Prostate gland (tissue), 2 donors: ENCODE measurements at regions not wholly inside any gene's neighbourhood (a gene's known extent, or its start where the extent isn't known, plus 50 kb on each side); places are given as distances from the start of the nearest gene placed in this dataset.

Experiments used
- DNase-seq: peaks from one replicate; pipeline ENCODE4 v3.0.0-alpha.2; 2019; ENCODE audit warnings: low spot score
- H3K27ac ChIP-seq, 2 donors: fragments of 200-600 bp; sonication (generic); 2 replicates each; pipeline ENCODE4 v1.5.1; 2017 to 2019
- H3K27me3 ChIP-seq: fragments of 200-600 bp; sonication (generic); replicated peaks from 2 replicates; pipeline ENCODE4 v1.5.1; 2019; ENCODE audit not compliant: insufficient read depth
- H3K36me3 ChIP-seq, 2 donors: fragments of 200-600 bp; sonication (generic); 1 replicate in 1 of 2; 2 replicates in 1 of 2; pipeline versions ENCODE4 v1.5.1 to v1.8.1; 2017 to 2019
- H3K4me1 ChIP-seq: fragments of 200-600 bp; sonication (generic); replicated peaks from 2 replicates; pipeline ENCODE4 v1.5.1; 2019
- H3K4me3 ChIP-seq, 2 donors: fragments of 200-600 bp; sonication (generic); 2 replicates each; pipeline ENCODE4 v1.5.1; 2017 to 2019
- H3K9me3 ChIP-seq: fragments of 200-600 bp; sonication (generic); 2 replicates; pipeline ENCODE4 v1.5.1; 2017
- CTCF ChIP-seq, 4 experiments: fragments of 200-600 bp in 2 of 4; fragments of 450-650 bp in 2 of 4; sonication (generic) in 2 of 4; IDR thresholded peaks; 1 replicate in 3 of 4; 2 replicates in 1 of 4; pipeline ENCODE4 v1.5.1; 2016 to 2019; ENCODE audit warnings: antibody characterized with exemption in 4 of 4, mild to moderate bottlenecking in 2 of 4, moderate library complexity in 2 of 4
- POLR2A ChIP-seq: fragments of 450-650 bp; IDR thresholded peaks from one replicate; pipeline ENCODE4 v1.6.1; 2016; ENCODE audit warnings: antibody characterized with exemption, mild to moderate bottlenecking
- POLR2AphosphoS5 ChIP-seq: sonication (generic); formaldehyde crosslinking; IDR thresholded peaks from one replicate; pipeline ENCODE4 v1.6.1; 2017; ENCODE audit warnings: antibody characterized with exemption
- WGBS: methylation state at CpG from one replicate; pipeline ENCODE4 v1.1.5; 2018; 5-methylcytosine and 5-hydroxymethylcytosine counted together
- intact Hi-C: fragments of 100-400 bp; cut with DNase I; formaldehyde crosslinking; loops from one replicate; pipeline ENCODE4 v1.14.2; 2022

GRCh38 chr3:11720917-11721411, 77.2 kb upstream of the VGLL4 start:
- TF ChIP-seq POLR2AphosphoS5, result no peak
- no peak for TF ChIP-seq CTCF (IDR thresholded peaks at IDR 0.05)
- TF ChIP-seq POLR2A, result no peak
- 24% methylated on average over 8 of the region's 8 CpGs for WGBS
- Histone ChIP-seq H3K4me3 (peak overlapping the region; percentile 84 to 95), H3K9me3 (no peaks in the 10 kb centered on the region), H3K27me3 (no peaks in the 10 kb centered on the region), H3K36me3 (no peaks in the 10 kb centered on the region), H3K4me1 (no peaks in the 10 kb centered on the region), H3K27ac (peak overlapping the region; percentile 94 to 96)
- DNase-seq, result no peak
- intact Hi-C loops, result no loop called here

DNA sequence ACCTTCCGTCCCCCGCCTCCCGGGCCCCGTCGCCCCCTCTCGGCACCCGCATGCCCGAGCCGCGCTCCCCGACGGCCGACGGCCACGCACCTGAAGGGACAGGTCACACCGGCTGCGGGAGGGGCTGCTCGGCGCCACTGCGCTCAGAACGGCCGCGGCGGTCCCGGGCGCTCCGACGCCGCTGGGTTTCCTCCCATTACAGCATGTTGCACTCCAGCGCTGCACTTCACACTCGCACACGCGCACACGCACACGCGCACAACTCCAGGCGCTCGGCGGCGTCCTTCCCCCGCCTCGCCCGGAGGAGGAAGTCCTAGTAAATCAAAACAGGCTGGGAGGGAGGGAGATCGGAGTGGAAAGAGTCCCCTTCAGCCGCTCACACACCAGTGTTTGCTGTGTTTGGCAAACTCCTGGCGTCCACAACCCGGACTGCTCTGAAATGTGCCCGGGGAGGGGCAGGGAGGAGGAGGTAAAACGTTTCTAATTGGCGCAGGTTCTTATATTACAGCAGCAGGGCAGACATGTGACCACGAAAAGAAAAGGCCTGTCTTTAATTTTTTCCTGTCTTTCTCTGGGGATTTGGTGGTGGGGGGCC, 76.7 kb upstream of the VGLL4 start:
- WGBS, result under 1% methylated on average over 37 of the region's 51 CpGs
- peak; percentile 85 for DNase-seq

GRCh38 chr3:11719406-11720303, 75.9 kb upstream of the VGLL4 start:
- under 1% methylated on average over 90 of the region's 121 CpGs for WGBS
- no peaks in the 10 kb centered on the region for H3K27me3 ChIP-seq
- intact Hi-C loops, result loop anchor here (10.0 kb wide), 1 partner anchor 335 kb away; no protein-coding TSS in a partner anchor

More for the DNA sequence above, 76.7 kb upstream of the VGLL4 start:
- H3K9me3 ChIP-seq, result no peaks in the 10 kb centered on the region
- no peaks in the 10 kb centered on the region for H3K4me1 ChIP-seq
- H3K4me3 ChIP-seq, result peak overlapping the region; percentile 84 to 95
- TF ChIP-seq POLR2AphosphoS5, result peak; percentile 83
- peak; percentile 74 for TF ChIP-seq POLR2A
- peak in 1 of 4 experiments; percentile 30 for TF ChIP-seq CTCF (IDR thresholded peaks at IDR 0.05)
- H3K27ac ChIP-seq, result peak overlapping the region; percentile 94 to 96
- H3K27me3 ChIP-seq, result no peaks in the 10 kb centered on the region
- intact Hi-C loops, result no loop called here
- no peaks in the 10 kb centered on the region for H3K36me3 ChIP-seq

DNA sequence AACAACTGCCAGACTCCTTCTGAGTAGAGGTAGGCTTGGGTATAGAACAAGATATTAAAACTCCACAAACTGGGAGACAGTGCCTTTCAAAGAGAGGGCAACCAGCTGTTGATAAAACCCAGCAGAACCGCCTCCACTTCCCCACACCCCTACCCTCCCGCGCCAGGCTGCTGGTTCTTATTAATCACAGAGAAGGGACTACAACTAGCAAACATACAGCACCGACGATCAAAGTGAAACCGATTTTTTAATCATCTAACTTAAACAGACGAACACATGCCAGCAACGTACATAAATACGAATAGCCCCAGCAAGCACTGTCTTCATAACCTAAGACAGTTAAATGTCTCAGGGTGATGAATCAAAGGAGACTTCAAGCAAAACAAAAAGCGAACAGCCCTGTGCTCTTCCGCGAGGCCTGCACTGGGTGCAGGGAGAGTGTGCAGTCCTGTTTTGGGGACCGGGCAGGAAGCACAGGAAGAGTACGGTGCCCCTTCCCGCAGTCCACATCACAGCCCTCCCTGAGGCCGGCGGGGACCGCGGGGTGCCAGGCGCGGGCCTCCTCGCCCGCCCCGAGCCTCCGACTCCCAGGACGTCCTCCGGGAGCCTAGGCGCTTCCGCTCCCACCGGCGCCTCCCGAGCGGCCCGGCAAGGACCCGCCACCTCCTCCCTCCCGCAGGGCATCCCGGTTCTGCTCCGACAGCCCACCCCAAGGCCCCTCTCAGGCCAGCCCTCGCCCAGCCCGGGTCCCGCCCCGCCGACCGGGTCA, 75.1 kb upstream of the VGLL4 start:
- under 1% methylated on average over 44 of the region's 44 CpGs for WGBS
- Histone ChIP-seq H3K27ac (peak overlapping the region; percentile 94 to 96), H3K36me3 (no peaks in the 10 kb centered on the region), H3K9me3 (no peaks in the 10 kb centered on the region), H3K4me1 (no peaks in the 10 kb centered on the region), H3K4me3 (peak overlapping the region; percentile 84 to 95), H3K27me3 (no peaks in the 10 kb centered on the region)
- intact Hi-C loops, result loop anchor here (10.0 kb wide), 1 partner anchor 334 kb away; no protein-coding TSS in a partner anchor
- DNase-seq, result peak; percentile 61
- no peak for TF ChIP-seq POLR2AphosphoS5
- TF ChIP-seq CTCF (IDR thresholded peaks at IDR 0.05), result no peak
- no peak for TF ChIP-seq POLR2A

More at GRCh38 chr3:11719406-11720303, 75.9 kb upstream of the VGLL4 start:
- TF ChIP-seq POLR2A, result peak; percentile 79
- TF ChIP-seq POLR2AphosphoS5, result peak; percentile 81
- TF ChIP-seq CTCF (IDR thresholded peaks at IDR 0.05), result no peak
- H3K27ac ChIP-seq, result peak overlapping the region; percentile 94 to 96
- peak overlapping the region; percentile 84 to 95 for H3K4me3 ChIP-seq
- H3K36me3 ChIP-seq, result no peaks in the 10 kb centered on the region
- H3K9me3 ChIP-seq, result no peaks in the 10 kb centered on the region
- H3K4me1 ChIP-seq, result no peaks in the 10 kb centered on the region
- DNase-seq, result peak; percentile 96
